SH-SY5Y (cell line): ENCODE measurements at regions not wholly inside any gene's neighbourhood (a gene's known extent, or its start where the extent isn't known, plus 50 kb on each side); places are given as distances from the start of the nearest gene placed in this dataset.

Experiments used
- GATA2 ChIP-seq: IDR thresholded peaks from 2 replicates; pipeline ENCODE4 v1.6.1; 2011; ENCODE audit warnings: mild to moderate bottlenecking, low read depth, low read length
- GATA3 ChIP-seq: IDR thresholded peaks from 2 replicates; pipeline ENCODE4 v1.6.1; 2011; ENCODE audit warnings: low read depth, mild to moderate bottlenecking, low read length, moderate library complexity

- no peak for TF ChIP-seq GATA2
- TF ChIP-seq GATA3, result no peak
Observed at GRCh38 chr10:117674646-117675045, 132.1 kb downstream of the EMX2 start.

DNA sequence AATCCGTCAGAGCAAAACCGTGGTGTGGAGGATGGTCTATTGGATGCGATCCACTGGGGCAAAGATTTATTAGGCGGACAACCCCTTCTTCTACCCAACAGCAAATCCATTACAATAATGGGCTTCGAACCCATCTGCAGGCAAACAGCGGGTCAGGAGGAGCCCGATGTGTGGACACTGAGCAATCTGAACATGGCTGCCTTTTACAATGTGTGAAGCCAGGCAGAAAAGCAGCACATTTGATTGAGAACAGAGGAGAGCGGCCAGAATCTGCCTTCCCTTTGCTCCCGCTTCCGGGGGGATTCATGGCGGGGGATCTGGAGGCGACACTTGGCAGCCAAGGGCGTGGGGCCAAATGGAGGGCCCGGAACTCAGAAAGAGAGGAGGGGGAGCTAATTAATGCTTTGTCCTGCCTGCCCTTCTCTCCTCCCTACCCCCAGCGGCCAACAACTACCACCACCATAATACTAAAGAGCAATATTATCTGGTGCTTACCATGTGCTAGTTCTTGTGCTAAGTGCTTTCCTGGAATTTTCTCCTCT lies 133.0 kb downstream of the EMX2 start:
- TF ChIP-seq GATA2 (no peak), GATA3 (no peak)

DNA sequence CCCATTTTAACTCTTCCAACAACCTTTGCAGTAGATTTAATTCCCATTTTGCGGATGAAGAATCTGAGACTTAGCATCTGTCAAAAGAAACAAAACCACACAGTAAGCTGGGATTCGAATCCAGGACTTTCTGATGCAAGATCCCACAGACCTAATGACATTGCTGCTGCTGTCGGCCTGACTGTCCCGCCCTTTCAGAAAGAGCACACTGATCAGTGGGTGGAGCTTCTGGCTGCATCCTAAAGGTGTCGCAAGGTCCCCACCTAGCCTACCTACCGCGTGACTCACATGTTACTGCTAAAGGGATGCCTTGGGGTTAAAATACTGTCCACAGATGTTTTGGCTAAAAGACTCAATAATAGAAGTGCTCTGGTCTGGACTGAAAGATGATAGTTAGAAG lies 134.7 kb downstream of the EMX2 start:
- no peak for TF ChIP-seq GATA3
- TF ChIP-seq GATA2, result no peak

DNA sequence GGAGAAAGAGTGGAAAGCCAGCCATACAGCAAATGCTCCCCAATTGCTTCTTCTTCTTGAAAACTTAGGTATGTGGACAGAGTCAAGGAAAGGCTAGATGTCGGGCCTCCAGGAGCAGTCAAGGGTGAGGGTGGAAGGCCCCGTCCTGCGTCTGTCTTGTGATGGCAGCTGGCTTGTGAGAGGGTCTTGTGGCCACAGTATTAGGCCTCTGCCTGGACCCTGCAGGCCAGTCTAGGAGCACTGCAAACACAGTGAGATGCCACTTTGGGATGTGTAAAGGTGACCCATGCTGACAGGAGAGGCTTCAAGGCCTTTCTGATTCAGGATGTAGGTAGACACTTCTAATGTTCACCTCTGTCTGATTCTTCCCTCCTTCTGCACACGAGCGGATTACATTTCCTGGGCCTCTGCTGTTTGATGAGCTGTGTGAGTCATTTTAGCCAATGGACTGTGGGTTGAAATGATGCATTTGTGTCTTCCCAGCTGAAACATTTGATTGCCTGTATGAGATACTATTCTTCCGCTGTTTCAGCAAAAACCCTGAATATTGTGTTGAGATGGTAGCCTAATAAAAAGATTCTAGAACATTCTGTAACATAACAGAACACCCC lies 135.4 kb downstream of the EMX2 start:
- no peak for TF ChIP-seq GATA3
- no peak for TF ChIP-seq GATA2

DNA sequence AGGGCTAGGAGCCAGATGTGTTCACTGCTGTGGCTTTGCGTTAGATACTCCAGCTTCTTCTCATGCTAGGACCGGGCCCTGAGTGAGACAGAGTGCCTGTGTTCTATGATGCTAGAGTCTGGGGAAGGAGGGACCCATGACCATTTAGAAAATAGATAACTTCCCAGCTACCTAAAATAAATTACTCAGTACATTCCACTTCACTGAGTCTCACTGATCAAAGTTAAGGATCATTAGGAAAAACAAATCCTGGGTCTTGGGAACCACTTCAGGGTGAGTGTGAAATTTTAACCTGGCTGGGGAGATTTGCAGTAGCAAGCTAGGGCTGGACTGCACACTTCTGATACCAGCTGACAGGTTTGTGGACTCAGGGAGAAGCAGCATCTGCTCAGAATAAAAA lies 138.1 kb downstream of the EMX2 start:
- TF ChIP-seq GATA2 (no peak), GATA3 (no peak)

- TF ChIP-seq GATA3, result no peak
- no peak for TF ChIP-seq GATA2
Observed at GRCh38 chr10:117681104-117681503, 138.6 kb downstream of the EMX2 start.

GRCh38 chr10:117684046-117684610 lies 141.6 kb downstream of the EMX2 start:
- TF ChIP-seq GATA2 (no peak), GATA3 (no peak)

GRCh38 chr10:117684672-117685211 lies 142.2 kb downstream of the EMX2 start:
- TF ChIP-seq GATA2, result no peak
- TF ChIP-seq GATA3, result no peak

- TF ChIP-seq GATA2, result no peak
- no peak for TF ChIP-seq GATA3
Observed at GRCh38 chr10:117685431-117685830, 142.9 kb downstream of the EMX2 start.

- TF ChIP-seq GATA2 (no peak), GATA3 (no peak)
Observed at GRCh38 chr10:117686606-117687005, 144.1 kb downstream of the EMX2 start.

DNA sequence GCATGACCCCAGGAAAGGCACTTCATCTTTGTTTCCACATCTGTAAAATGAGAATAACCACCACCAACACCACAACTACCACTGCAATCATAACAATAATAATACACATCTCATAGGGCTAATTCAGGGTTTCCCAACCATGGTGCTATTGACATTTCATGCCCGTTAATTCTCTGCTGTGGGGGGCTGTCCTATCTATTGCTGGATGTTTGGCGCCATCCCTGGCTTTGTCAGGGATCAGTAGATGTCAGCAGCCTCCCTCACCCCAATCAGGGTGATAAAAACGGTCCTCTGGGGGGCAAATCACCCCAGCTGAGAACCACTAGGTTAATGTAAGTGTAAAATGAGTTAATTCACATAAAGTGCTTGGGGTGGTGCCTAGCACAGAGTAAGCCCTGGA lies 145.8 kb downstream of the EMX2 start:
- TF ChIP-seq GATA2 (no peak), GATA3 (no peak)

DNA sequence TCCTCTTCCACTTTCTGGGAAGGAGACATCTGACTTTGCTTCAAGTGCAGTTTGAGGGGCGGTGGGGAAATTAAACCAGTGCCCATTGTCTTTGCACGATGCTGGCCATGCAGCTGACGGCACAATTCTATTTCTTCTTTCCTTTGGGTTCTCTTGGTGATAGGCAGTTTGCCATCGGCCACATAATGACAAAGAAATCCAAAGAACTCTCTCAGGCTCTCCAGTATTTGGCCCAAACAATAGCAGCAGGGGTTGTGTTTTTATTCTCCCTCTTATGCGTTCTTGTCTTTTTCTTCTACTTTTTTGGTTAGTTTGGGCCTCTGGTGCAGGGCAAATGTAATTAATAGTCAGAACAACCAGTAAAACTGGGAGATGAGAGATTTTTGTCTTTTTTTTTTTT lies 147.0 kb downstream of the EMX2 start:
- no peak for TF ChIP-seq GATA3
- TF ChIP-seq GATA2, result no peak

DNA sequence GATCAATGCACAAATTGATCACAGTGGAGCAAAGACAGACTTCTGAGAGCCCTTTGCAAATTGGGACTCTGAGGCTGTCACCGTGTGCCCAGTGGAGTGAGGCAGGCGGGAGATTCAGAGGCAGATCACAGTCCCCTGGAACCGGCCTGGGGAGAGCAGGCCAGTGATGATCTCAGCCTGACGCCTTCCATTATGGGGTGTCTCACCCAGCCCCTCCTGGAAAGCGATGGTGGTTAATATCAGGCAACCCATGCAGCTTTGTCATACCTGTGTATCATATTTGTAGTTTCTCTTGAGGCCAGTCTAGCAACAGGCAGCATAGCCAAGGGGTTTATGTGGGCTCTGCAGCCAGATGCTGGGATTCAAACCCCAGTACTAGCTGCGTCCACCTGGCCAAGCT lies 147.8 kb downstream of the EMX2 start:
- TF ChIP-seq GATA2, result no peak
- no peak for TF ChIP-seq GATA3

- no peak for TF ChIP-seq GATA3
- no peak for TF ChIP-seq GATA2
Observed at GRCh38 chr10:117694190-117694589, 151.6 kb downstream of the EMX2 start.

DNA sequence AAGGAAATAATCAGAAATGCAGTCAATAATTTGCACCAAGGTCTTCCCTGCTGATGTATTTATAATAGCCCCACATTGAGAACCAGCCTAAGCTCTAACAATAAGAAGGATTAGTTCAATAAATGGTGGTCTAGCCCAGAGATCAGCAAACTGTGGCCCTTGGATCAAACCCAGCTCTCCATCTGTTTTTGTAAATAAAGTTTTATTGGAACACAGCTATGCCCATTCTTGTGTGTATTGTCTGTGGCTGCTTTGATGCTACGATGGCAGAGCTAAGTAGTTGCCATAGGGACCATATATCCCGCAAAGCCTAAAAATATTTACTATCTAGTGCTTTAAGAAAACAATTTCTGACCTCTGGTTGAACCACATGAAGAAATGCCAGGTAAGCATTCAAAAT lies 154.9 kb downstream of the EMX2 start:
- TF ChIP-seq GATA3 (no peak), GATA2 (no peak)

DNA sequence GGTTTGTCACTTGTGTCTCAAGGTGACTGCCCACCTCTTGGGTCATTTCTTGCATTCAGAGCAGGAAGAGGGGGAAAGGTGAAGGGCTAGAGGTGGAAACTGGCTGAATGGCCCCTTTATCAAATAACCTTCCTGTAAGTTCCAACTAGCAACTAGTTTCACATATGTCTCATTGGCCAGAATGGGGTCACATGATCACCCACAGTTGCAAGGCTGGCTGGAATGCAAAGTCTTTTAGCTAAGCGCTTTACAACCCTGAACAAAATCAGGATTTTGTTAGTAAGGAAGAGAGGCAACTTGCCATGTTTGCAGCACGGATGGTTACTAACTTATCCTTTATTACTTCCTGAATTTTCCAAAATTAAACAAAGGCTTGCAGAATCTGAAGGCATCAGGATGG lies 156.3 kb downstream of the EMX2 start:
- TF ChIP-seq GATA3 (no peak), GATA2 (no peak)
